Thyroid gland (tissue), 4 donors: ENCODE measurements at regions not wholly inside any gene's neighbourhood (a gene's known extent, or its start where the extent isn't known, plus 50 kb on each side); places are given as distances from the start of the nearest gene placed in this dataset.
"Not testable (repeated sequence)": the region's sequence is repeated elsewhere in the genome, so short reads cannot be mapped to it uniquely, and the experiment has no call there.

Source experiments
- DNase-seq, 2 donors: peaks; one replicate each; pipeline ENCODE4 v3.0.0-alpha.2; 2019
- H3K27ac ChIP-seq, 3 donors: fragments of 200-600 bp; sonication (generic); 1 replicate in 2 of 3; 2 replicates in 1 of 3; pipeline ENCODE4 v1.5.1; 2016 to 2019; ENCODE audit warnings: mild to moderate bottlenecking in 1 of 3, moderate library complexity in 1 of 3
- H3K27me3 ChIP-seq: fragments of 200-600 bp; sonication (generic); one replicate; pipeline ENCODE4 v1.5.1; 2019
- H3K36me3 ChIP-seq, 2 donors: fragments of 200-600 bp; sonication (generic); one replicate each; pipeline ENCODE4 v1.5.1; 2016 to 2019
- H3K4me1 ChIP-seq, 2 donors: fragments of 200-600 bp; sonication (generic); one replicate each; pipeline ENCODE4 v1.5.1; 2017 to 2019
- H3K4me3 ChIP-seq, 3 donors: fragments of 200-600 bp; sonication (generic); replicated peaks in 1 of 3; 1 replicate in 2 of 3; 2 replicates in 1 of 3; pipeline ENCODE4 v1.5.1; 2016; ENCODE audit warnings: mild to moderate bottlenecking in 1 of 3
- H3K9me3 ChIP-seq: fragments of 200-600 bp; sonication (generic); one replicate; pipeline ENCODE4 v1.5.1; 2017
- POLR2A ChIP-seq, 2 donors: fragments of 450-650 bp; IDR thresholded peaks; one replicate each; pipeline ENCODE4 v1.6.1; 2017; ENCODE audit warnings: antibody characterized with exemption in 2 of 2, mild to moderate bottlenecking in 2 of 2, moderate library complexity in 1 of 2
- WGBS, 2 donors: methylation state at CpG; one replicate each; pipeline ENCODE4 v1.1.5; 2017; 5-methylcytosine and 5-hydroxymethylcytosine counted together
- intact Hi-C: fragments of 100-400 bp; cut with DNase I; formaldehyde crosslinking; loops from one replicate; pipeline ENCODE4 v1.15.1; 2023
- TF ChIP-seq, protein P1 (sequence below), 6 experiments: fragments of 200-600 bp in 3 of 6; fragments of 450-650 bp in 3 of 6; sonication (generic) in 3 of 6; IDR thresholded peaks; one replicate each; pipeline ENCODE4 v1.5.1; 2016 to 2019; ENCODE audit warnings: antibody characterized with exemption in 6 of 6, mild to moderate bottlenecking in 2 of 6, inconsistent platforms in 1 of 6, moderate library complexity in 1 of 6

DNA sequence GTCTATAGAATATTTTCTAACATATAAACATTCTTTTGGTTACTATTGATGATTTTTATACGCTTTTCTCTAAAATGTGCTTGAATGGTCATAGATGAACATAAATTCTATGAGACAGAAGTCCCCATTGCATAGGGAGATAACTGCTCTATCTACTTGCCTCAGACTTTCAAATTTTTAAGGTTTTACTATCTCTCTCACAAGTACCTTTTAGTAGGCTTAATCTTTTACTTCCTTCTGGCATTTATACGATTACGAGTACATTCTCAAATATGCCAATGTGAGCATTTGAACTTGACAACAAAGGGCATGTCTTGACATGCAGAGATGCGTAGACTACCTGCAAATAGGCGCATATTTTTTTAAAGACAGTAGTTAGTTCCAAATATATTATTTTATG is 935.9 kb upstream of the LRATD1 start:
- 92 to 93% methylated on average over 5 of the region's 5 CpGs for WGBS, 2 donors
- H3K27me3 ChIP-seq: no peaks in the 10 kb centered on the region
- H3K9me3 ChIP-seq: no peaks in the 10 kb centered on the region
- no peak for TF ChIP-seq POLR2A (IDR thresholded peaks at IDR 0.05)
- TF ChIP-seq, protein P1, sequence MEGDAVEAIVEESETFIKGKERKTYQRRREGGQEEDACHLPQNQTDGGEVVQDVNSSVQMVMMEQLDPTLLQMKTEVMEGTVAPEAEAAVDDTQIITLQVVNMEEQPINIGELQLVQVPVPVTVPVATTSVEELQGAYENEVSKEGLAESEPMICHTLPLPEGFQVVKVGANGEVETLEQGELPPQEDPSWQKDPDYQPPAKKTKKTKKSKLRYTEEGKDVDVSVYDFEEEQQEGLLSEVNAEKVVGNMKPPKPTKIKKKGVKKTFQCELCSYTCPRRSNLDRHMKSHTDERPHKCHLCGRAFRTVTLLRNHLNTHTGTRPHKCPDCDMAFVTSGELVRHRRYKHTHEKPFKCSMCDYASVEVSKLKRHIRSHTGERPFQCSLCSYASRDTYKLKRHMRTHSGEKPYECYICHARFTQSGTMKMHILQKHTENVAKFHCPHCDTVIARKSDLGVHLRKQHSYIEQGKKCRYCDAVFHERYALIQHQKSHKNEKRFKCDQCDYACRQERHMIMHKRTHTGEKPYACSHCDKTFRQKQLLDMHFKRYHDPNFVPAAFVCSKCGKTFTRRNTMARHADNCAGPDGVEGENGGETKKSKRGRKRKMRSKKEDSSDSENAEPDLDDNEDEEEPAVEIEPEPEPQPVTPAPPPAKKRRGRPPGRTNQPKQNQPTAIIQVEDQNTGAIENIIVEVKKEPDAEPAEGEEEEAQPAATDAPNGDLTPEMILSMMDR (IDR thresholded peaks at IDR 0.05): no peak
- H3K4me3 ChIP-seq: no peak overlapping the region
- H3K4me1 ChIP-seq: no peaks in the 10 kb centered on the region
- H3K36me3 ChIP-seq: no peaks in the 10 kb centered on the region
- intact Hi-C loops: no loop called here
- no peak for DNase-seq
- no peak overlapping the region for H3K27ac ChIP-seq

GRCh38 chr2:13698847-13699246 is 933.7 kb upstream of the LRATD1 start:
- Histone ChIP-seq H3K27ac (no peak overlapping the region), H3K4me3 (no peak overlapping the region), H3K4me1 (no peaks in the 10 kb centered on the region), H3K9me3 (no peaks in the 10 kb centered on the region), H3K27me3 (no peaks in the 10 kb centered on the region), H3K36me3 (no peaks in the 10 kb centered on the region)
- 54 to 61% methylated on average over 1 of the region's 1 CpG for WGBS, 2 donors
- intact Hi-C loops: no loop called here
- TF ChIP-seq, protein P1 (IDR thresholded peaks at IDR 0.05): no peak
- TF ChIP-seq POLR2A (IDR thresholded peaks at IDR 0.05): no peak
- DNase-seq: no peak

GRCh38 chr2:13699939-13700338 is 932.6 kb upstream of the LRATD1 start:
- intact Hi-C loops, H3K27ac ChIP-seq, H3K4me3 ChIP-seq, H3K9me3 ChIP-seq, H3K4me1 ChIP-seq, H3K36me3 ChIP-seq, DNase-seq, H3K27me3 ChIP-seq: not testable (repeated sequence)
- WGBS, 2 donors: 64 to 68% methylated on average over 4 of the region's 4 CpGs

- no peak overlapping the region for H3K27ac ChIP-seq
- H3K9me3 ChIP-seq: no peaks in the 10 kb centered on the region
- H3K4me1 ChIP-seq: no peaks in the 10 kb centered on the region
- no peak for DNase-seq
- WGBS, 2 donors: 76 to 79% methylated on average over 2 of the region's 2 CpGs
- intact Hi-C loops: no loop called here
- H3K27me3 ChIP-seq: no peaks in the 10 kb centered on the region
- H3K36me3 ChIP-seq: no peaks in the 10 kb centered on the region
- no peak overlapping the region for H3K4me3 ChIP-seq
- no peak for TF ChIP-seq POLR2A (IDR thresholded peaks at IDR 0.05)
- TF ChIP-seq, protein P1 (IDR thresholded peaks at IDR 0.05): no peak
Observed at GRCh38 chr2:13711154-13711553, 921.4 kb upstream of the LRATD1 start.

GRCh38 chr2:13714466-13714865 is 918.1 kb upstream of the LRATD1 start:
- WGBS, 2 donors: 89 to 92% methylated on average over 3 of the region's 3 CpGs

More at GRCh38 chr2:13714466-13714865, 918.1 kb upstream of the LRATD1 start:
- Histone ChIP-seq H3K9me3 (no peaks in the 10 kb centered on the region), H3K4me3 (no peak overlapping the region), H3K27me3 (no peaks in the 10 kb centered on the region), H3K27ac (no peak overlapping the region), H3K36me3 (no peaks in the 10 kb centered on the region), H3K4me1 (no peaks in the 10 kb centered on the region)
- TF ChIP-seq, protein P1 (IDR thresholded peaks at IDR 0.05): no peak
- TF ChIP-seq POLR2A (IDR thresholded peaks at IDR 0.05): no peak
- intact Hi-C loops: no loop called here
- no peak for DNase-seq
